ENCODE measurements at regions not wholly inside any gene's neighbourhood (a gene's known extent, or its start where the extent isn't known, plus 50 kb on each side); places are given as distances from the start of the nearest gene placed in this dataset.

DNA sequence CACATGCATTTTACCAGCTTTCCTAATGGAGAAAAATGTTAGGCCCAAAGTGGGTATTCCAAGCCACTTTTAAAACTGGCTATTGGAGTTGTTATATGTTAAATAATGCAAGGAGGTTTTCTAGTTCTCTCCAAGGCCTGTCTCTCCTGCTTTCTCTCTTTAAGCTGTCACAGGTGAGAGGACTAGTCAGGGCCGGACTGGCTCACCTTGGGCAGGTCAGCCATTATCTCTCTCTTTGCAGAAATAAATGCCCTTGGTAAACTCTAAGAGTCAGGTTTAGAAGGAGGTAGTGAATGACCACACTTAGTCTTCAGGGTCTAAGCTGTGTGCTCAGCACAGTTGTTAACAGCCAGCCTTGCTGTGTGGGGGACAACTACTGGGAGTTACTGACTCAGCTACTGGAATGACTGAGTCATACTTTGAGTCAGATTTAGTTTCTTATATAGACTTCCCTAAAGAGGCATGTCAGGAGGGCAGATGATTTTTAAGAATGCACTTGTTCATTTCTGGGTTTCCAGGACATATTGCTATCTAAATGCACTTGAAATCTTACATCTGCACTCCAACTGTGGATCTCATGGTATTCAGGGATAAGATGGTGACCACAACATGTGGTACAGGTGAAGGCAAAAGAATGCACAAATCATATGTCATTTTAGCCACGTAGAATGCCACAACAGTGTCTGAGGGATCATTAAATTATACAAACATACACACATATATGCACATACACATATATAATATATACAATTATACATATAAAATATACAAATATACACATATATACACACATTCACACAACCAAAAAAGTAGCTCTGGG lies 719.4 kb downstream of the EPM2A start:
- H3K4me1 ChIP-seq, result no peaks in the 10 kb centered on the region
- TF ChIP-seq, protein P1, sequence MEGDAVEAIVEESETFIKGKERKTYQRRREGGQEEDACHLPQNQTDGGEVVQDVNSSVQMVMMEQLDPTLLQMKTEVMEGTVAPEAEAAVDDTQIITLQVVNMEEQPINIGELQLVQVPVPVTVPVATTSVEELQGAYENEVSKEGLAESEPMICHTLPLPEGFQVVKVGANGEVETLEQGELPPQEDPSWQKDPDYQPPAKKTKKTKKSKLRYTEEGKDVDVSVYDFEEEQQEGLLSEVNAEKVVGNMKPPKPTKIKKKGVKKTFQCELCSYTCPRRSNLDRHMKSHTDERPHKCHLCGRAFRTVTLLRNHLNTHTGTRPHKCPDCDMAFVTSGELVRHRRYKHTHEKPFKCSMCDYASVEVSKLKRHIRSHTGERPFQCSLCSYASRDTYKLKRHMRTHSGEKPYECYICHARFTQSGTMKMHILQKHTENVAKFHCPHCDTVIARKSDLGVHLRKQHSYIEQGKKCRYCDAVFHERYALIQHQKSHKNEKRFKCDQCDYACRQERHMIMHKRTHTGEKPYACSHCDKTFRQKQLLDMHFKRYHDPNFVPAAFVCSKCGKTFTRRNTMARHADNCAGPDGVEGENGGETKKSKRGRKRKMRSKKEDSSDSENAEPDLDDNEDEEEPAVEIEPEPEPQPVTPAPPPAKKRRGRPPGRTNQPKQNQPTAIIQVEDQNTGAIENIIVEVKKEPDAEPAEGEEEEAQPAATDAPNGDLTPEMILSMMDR (IDR thresholded peaks at IDR 0.05), result no peak
- no peak for DNase-seq (ENCODE audit: low spot score)
- no peak overlapping the region for H3K27ac ChIP-seq
- no peaks in the 10 kb centered on the region for H3K27me3 ChIP-seq
- H3K9me3 ChIP-seq, result no peaks in the 10 kb centered on the region
- no peaks in the 10 kb centered on the region for H3K36me3 ChIP-seq
- H3K4me3 ChIP-seq, result no peak overlapping the region

DNA sequence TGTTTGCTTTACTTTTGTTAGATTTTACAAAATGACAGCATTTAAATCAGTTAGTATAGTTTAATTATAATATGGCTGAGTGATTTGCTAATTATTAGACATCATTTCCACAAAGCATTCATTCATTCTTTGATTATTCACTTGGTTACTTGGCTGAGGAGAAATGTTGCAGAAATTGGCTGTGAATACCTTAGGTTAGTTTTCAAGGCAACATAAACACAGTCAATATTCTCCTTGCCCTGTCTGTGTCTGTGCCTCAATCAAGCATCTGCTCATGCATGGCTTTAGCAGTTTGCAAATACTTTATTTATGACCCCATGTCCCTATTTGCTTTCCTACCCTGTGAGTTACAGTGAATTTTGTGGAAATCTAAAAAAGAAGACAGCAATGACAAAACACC lies 718.3 kb downstream of the EPM2A start:
- TF ChIP-seq, protein P1 (IDR thresholded peaks at IDR 0.05), result no peak
- Histone ChIP-seq H3K4me3 (no peak overlapping the region), H3K9me3 (no peaks in the 10 kb centered on the region), H3K27ac (no peak overlapping the region), H3K4me1 (no peaks in the 10 kb centered on the region), H3K27me3 (no peaks in the 10 kb centered on the region), H3K36me3 (no peaks in the 10 kb centered on the region)
- no peak for DNase-seq (ENCODE audit: low spot score)

DNA sequence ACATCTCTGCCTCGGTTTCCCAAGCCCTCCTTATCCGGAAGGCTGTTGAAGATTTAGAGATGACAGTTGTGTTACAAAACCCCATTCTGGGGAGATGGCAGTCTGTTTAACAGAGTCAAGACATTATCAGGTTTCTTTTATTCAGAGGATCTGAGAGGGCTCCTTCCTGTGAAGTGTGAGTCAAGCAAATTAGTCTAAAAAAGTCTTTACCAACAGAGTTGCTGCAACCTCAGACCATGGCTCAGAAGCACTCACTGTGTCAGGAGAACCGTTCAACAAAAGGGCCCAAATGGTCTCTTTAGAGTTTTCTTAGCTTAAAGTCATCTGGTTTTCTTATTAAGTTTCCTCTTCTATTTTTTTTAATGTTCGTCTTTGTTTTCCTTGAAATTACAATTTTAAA lies 717.8 kb downstream of the EPM2A start:
- Histone ChIP-seq H3K36me3 (no peaks in the 10 kb centered on the region), H3K4me3 (no peak overlapping the region), H3K27ac (no peak overlapping the region), H3K4me1 (no peaks in the 10 kb centered on the region), H3K9me3 (no peaks in the 10 kb centered on the region), H3K27me3 (no peaks in the 10 kb centered on the region)
- no peak for DNase-seq (ENCODE audit: low spot score)
- TF ChIP-seq, protein P1 (IDR thresholded peaks at IDR 0.05), result no peak

DNA sequence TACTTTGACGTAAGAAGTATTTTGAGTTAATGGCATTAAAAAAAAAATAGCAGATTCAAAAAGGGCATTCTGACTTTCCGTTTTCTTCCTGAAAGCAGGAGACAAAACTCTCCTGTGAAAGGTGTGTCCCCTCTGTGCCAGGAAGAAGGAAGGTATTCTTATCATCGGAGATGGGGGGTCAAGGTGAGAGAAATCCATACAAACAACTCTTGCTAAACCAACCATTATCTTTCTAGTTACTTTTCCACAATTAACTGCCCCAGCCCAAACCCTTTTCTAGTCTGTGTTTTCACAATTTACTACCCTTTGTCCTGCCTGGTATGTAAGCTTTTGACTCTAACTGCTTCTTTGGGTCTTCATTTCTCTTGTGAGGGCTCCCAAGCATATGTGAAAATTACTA lies 717.3 kb downstream of the EPM2A start:
- Histone ChIP-seq H3K36me3 (no peaks in the 10 kb centered on the region), H3K9me3 (no peaks in the 10 kb centered on the region), H3K4me3 (no peak overlapping the region), H3K4me1 (no peaks in the 10 kb centered on the region), H3K27me3 (no peaks in the 10 kb centered on the region), H3K27ac (no peak overlapping the region)
- TF ChIP-seq, protein P1 (IDR thresholded peaks at IDR 0.05), result no peak
- no peak for DNase-seq (ENCODE audit: low spot score)

DNA sequence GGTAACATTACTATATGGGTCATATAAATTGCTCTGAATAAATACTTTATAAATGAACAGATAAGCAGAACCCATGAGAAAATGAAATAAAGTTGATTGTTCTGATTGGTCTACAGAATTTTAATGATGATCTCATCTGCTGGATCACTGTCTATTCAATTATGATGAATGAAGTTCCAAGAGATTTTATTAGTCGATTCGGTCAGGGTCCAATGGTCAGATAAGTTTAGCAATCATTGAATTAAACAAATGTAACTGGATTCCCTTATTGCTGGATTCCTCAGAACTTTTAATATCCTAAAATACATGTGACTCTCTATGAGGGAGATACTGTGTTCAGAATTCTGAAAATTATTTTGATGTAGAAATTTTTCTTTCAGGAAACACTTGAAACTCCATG lies 715.2 kb downstream of the EPM2A start:
- H3K4me1 ChIP-seq, result no peaks in the 10 kb centered on the region
- no peaks in the 10 kb centered on the region for H3K27me3 ChIP-seq
- DNase-seq (ENCODE audit: low spot score), result no peak
- no peaks in the 10 kb centered on the region for H3K36me3 ChIP-seq
- no peaks in the 10 kb centered on the region for H3K9me3 ChIP-seq
- TF ChIP-seq, protein P1 (IDR thresholded peaks at IDR 0.05), result no peak
- no peak overlapping the region for H3K27ac ChIP-seq
- H3K4me3 ChIP-seq, result no peak overlapping the region

DNA sequence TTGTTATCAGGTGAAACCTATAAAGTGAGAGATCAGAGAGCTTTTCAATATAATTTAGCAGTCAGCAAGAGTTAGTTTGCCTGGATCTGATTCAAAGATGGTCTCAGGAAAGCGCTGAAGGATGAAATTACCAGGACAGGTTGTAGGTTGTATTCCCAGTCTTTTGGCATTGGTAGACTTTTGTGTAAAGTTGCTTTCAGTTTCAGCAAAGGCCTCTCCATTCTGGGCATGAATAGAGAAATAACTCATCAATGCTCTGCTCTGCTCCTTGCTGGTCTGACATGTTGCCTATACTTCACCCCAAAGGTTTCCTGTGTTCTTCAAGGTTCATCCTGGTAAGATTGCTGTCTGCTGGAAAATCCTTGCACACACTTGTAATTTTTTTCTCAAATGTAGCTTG lies 714.8 kb downstream of the EPM2A start:
- TF ChIP-seq, protein P1 (IDR thresholded peaks at IDR 0.05), result no peak
- Histone ChIP-seq H3K27ac (no peak overlapping the region), H3K4me3 (no peak overlapping the region), H3K9me3 (no peaks in the 10 kb centered on the region), H3K36me3 (no peaks in the 10 kb centered on the region), H3K27me3 (no peaks in the 10 kb centered on the region), H3K4me1 (no peaks in the 10 kb centered on the region)
- DNase-seq (ENCODE audit: low spot score), result no peak
